SK-N-SH treated with all-trans-retinoic acid at 6 μM for 48 hours (cell line): ENCODE measurements at regions not wholly inside any gene's neighbourhood (a gene's known extent, or its start where the extent isn't known, plus 50 kb on each side); places are given as distances from the start of the nearest gene placed in this dataset.

ENCODE experiments used
- ARNTL ChIP-seq: fragments of 450-650 bp; formaldehyde crosslinking; IDR thresholded peaks from 2 replicates; pipeline ENCODE4 v1.5.0; 2020; ENCODE audit warnings: low read depth, mild to moderate bottlenecking, moderate library complexity, borderline replicate concordance
- CREB5 ChIP-seq: fragments of 250-450 bp; sonication (Bioruptor Pico); IDR thresholded peaks from 2 replicates; pipeline ENCODE4 v1.5.1; 2020; ENCODE audit warnings: low read depth, mild to moderate bottlenecking, moderate library complexity
- CSDC2 ChIP-seq: fragments of 250-450 bp; sonication (Bioruptor Pico); IDR thresholded peaks from 2 replicates; pipeline ENCODE4 v1.5.0; 2020; ENCODE audit warnings: mild to moderate bottlenecking, moderate library complexity
- ESRRG ChIP-seq: fragments of 250-450 bp; sonication (Bioruptor Pico); IDR thresholded peaks from 2 replicates; pipeline ENCODE4 v1.6.1; 2021; ENCODE audit warnings: mild to moderate bottlenecking
- ISL1 ChIP-seq: fragments of 250-450 bp; sonication (Bioruptor Pico); IDR thresholded peaks from 2 replicates; pipeline ENCODE4 v2.1.2; 2022; ENCODE audit warnings: mild to moderate bottlenecking, moderate library complexity
- PPARA ChIP-seq: fragments of 250-450 bp; sonication (Bioruptor Pico); IDR thresholded peaks from 2 replicates; pipeline ENCODE4 v1.5.0; 2020; ENCODE audit warnings: mild to moderate bottlenecking, borderline replicate concordance
- SNAI2 ChIP-seq: fragments of 250-450 bp; sonication (Bioruptor Pico); IDR thresholded peaks from 2 replicates; pipeline ENCODE4 v1.5.0; 2020; ENCODE audit warnings: mild to moderate bottlenecking, moderate library complexity
- ZNF565 ChIP-seq: fragments of 450-650 bp; formaldehyde crosslinking; conservative IDR thresholded peaks from 2 replicates; pipeline ENCODE4 v1.5.0; 2020; ENCODE audit warnings: low read depth, mild to moderate bottlenecking, moderate library complexity
- ZNF8 ChIP-seq: fragments of 450-650 bp; formaldehyde crosslinking; IDR thresholded peaks from 2 replicates; pipeline ENCODE4 v1.5.0; 2020; ENCODE audit warnings: mild to moderate bottlenecking, moderate library complexity

- TF ChIP-seq ZNF8 (CRISPR knock-in tag) (no peak), CREB5 (no peak), ISL1 (no peak), SNAI2 (no peak), ESRRG (CRISPR knock-in tag) (no peak), CSDC2 (no peak), ARNTL (CRISPR knock-in tag) (no peak), PPARA (CRISPR knock-in tag) (no peak), ZNF565 (no peak)
These were observed 462.1 kb downstream of the OLFM4 start for GRCh38 chr13:53490752-53491151.
